CD4-positive, alpha-beta T cell treated with Interleukin-4 for 1 hour (primary cell): ENCODE measurements at regions not wholly inside any gene's neighbourhood (a gene's known extent, or its start where the extent isn't known, plus 50 kb on each side); places are given as distances from the start of the nearest gene placed in this dataset.

Experiments used
- DNase-seq, 2 donors: peaks; one replicate each; pipeline ENCODE4 v3.0.0-alpha.2; 2020 to 2022

GRCh38 chr15:70210528-70210927 is 112.8 kb upstream of the TLE3 start:
- peak in 1 of 2 donors; percentile 13 for DNase-seq

DNA sequence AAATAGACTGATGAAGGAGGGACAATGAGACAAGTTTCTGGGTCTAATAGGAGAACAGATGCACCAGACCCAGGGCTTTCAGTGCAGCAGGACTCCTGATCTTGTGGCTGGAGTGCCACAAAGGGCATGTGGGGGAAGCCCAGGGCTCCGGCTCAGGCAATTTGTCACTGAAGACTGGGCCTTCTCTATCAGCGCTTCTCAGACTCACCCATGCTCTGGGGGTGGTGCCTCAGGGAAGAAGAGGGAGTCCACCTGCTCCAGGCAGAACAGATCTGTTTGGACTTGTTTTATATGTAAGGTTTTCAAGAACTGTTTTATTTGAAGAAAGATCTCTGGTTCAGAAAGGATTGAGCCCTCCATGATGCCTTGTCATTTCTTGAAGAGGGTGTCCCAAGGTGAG is 112.4 kb upstream of the TLE3 start:
- no peak for DNase-seq

GRCh38 chr15:70209499-70209898 is 111.8 kb upstream of the TLE3 start:
- DNase-seq, result no peak

- DNase-seq, result no peak
Observed at GRCh38 chr15:70208332-70208731, 110.6 kb upstream of the TLE3 start.

DNA sequence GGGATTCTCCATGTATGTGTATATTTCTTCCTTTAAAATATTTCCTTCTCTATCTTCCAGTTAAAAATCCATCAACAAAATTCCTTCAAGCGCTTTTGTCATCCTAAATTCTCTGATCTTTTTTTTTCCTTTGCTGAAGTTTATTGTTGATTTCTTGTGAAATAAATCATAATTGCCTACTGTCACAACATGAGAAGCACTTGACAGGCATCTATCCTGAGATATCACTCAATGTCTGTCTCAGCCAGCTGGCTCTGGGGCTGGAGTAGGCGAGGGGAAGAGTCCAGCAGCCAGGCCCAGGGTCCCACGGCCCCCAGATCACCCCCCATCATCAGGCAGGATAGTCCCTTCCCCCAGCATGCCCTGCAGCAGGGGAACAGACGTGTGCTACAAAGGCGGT is 109.0 kb upstream of the TLE3 start:
- no peak for DNase-seq

DNA sequence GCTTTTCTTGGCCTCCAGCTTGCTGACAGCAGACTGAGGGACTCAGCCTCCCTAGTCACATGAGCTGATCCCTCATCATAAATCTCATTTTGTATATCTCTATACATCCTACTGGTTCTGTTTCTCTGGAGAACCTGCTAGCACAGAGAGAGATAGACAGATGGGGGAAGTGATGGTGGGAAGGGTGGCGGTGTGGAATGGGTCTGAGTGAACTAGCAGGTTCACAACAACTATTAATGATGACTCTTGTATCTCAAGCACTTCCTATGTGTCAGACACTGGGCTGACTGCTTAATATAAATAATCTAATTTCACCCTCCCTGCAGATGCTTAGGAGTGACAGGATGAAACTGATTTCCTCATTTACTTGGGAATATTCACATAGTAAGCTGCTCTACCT is 106.9 kb upstream of the TLE3 start:
- no peak for DNase-seq

GRCh38 chr15:70203981-70204560 is 106.4 kb upstream of the TLE3 start:
- DNase-seq, result no peak

- DNase-seq, result no peak
Observed at GRCh38 chr15:70202756-70203155, 105.0 kb upstream of the TLE3 start.

DNA sequence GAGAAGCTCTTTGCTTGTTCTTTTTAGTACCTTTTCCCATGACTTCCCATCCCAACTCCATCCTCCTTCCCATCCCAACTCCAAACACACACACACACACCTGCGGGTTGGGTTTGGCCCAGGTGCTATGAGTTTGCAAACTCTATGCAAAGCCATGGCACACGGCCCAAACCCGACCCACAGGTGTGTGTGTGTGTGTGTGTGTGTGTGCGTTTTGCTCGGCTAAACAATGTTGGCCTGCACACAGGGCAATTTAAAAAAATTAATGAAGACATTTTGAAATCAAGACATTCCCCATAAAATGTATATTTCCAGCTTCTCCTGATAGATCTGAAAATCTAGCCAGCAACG is 103.7 kb upstream of the TLE3 start:
- DNase-seq, result no peak

DNA sequence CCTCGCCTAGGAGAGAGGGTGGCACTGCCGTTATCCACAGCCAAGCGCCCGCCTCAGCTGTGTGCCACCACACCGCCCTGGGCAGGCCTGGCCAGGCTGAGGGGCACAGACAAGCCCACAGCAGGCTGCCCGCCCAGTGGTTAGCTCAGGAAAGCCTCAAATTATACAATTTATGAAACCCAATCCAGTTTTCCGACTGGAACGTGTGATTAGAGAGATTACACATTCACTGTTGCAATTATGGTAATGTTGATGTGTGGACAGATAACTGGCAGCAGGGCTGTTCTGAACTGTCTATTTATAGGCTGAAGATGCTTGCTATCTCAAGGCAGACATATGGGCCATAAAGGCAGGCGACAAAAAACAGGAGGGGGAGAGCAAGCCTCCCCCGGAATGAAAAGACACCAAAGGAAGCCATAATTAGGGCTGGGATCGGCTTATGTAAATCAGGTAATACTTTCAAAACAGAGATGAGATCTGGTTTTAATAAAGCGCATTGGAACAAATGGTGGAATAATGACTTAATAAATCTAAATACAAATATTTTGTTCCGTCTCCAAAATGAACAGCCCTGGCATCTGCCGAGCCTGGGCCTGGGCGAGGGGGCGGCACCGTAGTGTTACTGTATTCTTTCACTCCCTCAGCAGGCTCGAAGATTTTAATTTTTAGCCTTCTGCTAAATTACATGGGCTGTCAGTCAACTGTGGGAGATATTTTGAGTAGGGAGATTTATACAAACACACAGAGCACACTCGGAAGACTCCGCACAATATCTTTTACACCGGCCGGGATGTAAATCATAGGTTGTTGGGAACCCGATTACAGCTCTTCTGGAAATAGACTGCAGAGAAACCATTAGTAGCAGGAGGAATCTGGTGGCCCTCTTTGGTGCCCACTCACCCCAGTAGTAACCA is 103.1 kb upstream of the TLE3 start:
- no peak for DNase-seq

- no peak for DNase-seq
Observed at GRCh38 chr15:70199540-70200410, 102.1 kb upstream of the TLE3 start.

GRCh38 chr15:70199124-70199482 is 101.4 kb upstream of the TLE3 start:
- no peak for DNase-seq

DNA sequence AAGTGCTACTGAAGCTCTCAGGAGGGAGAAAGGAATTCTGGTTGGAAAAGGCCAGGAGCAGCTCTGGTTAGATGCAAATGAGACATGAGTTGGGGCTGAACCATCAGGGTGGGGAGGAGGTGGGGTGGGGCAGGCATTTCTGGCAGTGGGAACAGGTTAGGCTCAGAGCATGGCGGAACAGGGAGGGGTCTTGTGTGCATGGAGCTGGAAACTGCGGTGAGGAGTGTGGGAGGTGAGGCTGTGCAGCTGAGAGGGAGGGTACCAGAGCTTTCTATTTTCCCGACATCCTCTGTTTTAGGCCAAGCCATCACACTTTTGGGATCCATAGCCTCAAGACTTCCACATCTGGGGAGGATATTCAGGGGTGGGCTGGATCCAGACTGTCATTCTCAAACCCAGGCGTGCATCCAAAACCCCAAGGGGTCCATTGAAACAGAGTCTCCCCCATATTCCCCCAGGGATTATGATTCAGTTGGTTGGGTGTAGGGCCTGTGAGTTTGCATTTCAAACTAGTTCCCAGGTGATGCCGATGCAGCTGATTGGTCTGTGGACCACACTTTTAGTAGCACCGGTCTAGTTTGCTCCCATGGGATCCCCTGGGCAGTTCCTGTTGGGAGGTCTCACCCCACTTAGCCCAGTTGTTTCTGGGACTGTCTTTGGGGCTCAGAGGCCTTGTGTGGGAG is 100.9 kb upstream of the TLE3 start:
- no peak for DNase-seq

- DNase-seq, result no peak
Observed at GRCh38 chr15:70197945-70198361, 100.2 kb upstream of the TLE3 start.

DNA sequence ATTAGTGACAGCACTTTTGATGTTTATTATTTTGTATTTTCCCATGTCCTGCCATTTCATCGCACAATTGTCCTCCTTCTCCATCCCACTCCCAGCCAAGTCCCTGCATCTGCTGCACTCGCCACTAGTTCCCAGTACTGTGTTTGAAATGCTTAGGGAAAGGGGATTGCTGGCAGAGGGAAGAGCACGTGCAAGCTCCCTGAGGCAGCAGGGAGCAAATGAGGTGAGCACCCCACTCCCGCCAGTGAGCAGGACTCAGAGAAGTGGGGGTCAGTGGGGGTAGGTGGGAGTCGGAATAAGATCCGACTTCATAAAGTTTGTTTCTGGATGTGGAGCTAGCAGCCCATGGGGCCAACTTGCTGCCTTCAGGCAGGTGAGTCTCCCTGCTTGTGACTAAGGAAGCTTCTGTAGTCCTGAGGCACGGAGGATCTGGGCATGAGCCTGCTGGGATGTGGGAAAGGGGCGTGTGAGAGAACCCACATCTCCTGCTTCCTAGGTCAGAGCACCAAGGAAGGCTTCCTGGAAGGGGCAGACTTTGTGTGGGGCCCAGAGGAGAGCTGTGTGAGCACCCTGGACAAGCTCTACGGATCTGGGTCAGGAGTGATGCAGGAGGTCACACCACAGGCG is 99.7 kb upstream of the TLE3 start:
- DNase-seq, result no peak

DNA sequence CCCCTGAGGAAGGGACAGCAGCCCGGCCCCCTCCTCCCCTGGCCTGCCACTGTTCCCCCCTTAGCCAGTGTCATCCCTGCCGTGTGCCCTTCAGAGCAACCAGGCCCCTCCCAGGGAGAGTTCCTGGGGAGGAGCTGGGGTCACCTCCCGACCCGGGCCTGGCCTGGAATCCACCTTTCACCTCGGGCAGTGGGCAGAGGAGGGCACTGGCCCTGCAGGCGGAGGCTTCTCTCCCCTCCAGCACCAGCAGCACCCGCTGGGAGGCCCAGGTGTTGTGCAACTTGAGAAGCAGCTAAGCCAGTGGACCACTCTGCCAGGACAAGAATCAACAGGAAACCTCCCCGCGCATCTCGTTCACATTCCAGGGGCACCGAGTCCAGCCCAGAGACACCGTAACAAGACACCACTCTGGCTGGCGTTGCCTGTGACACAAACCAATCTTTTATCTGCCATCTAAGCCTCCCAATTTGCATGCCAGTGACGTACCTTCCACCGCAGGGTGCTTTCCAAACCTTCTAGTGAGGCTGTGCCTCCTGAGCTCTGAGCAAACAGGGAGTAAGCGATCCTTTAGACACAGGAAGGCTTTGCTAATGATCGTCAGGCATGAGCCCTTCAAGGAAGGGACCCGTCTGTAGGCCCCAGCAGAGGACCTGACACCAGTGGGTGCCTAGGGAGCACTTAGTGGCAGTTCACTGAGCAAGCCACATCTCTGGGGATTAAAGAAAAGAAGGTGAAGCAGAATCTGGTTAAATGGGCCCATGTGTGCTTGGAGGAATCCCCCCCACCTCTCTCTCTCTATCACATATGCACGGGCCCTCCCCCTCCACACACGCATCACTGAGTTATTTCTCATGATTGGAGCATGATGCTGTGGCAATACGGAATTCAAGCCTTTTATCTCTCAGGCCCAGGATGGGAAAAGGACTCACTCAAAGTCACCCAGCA is 98.9 kb upstream of the TLE3 start:
- peak; percentile 53 to 60 for DNase-seq

GRCh38 chr15:70195587-70196305 is 98.0 kb upstream of the TLE3 start:
- no peak for DNase-seq

DNA sequence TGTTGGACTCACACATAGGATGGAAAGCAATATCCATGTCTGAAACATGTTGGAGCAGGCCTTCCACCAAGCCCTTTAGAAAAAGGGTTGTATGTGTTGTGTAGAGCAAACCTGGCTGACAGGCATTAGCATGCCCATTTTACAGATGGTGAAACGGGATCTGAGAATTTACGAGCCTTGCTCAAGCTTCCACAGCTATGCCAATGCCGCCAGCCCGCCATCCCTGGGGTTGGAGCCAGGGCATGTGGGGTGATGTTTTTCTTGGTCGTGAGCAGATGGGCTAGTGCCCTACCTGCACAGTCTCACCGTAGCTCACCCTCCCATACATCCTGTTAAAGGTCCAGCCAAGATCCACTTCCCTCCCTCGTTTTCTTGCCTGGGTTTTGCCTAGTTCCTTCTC is 97.5 kb upstream of the TLE3 start:
- DNase-seq, result no peak

GRCh38 chr15:70194266-70194665 is 96.5 kb upstream of the TLE3 start:
- no peak for DNase-seq

DNA sequence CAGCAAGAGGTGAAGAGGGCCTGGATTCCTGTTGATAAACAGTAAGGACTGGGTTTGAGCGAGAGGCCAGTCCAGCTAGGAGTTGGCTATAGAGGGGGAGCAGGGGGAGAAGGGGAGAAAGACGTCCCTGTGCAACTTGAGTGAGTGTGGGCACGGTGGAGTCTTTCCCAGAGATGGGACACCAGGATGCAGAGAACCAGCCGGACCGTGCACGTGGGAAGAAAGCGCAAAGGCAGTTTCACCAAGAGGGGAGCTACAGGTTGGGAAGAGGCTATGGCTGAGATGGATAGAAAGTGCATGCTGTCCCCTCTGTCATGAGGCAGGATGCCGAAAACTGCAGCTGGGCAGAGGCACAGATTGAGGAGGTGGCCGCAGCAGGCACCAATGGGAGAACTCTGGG is 96.0 kb upstream of the TLE3 start:
- no peak for DNase-seq

DNA sequence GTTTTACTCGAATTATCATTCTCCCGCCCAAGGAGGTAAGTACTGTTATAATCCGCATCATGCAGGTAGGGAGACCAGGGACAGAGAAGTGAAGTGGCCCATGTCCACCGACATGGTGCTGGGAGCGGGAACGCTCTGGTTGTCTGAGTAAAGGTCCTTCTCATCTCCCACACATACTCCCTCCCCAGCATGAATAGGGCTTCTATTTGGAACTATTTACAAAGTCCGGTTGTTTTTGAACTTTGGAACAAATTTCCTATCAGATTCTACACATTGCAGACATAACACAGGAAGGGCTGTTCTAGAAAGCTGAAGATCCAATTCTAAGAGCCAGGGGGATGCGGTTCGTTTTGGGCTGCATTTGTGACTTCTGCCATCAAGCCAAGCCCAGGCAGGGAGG is 94.8 kb upstream of the TLE3 start:
- DNase-seq, result no peak
